Inferior parietal cortex (tissue), 1 donor: ENCODE measurements at regions not wholly inside any gene's neighbourhood (a gene's known extent, or its start where the extent isn't known, plus 50 kb on each side); places are given as distances from the start of the nearest gene placed in this dataset.

Experiments
- DNase-seq: peaks from one replicate; pipeline ENCODE4 v3.0.0-alpha.2; 2016; ENCODE audit errors: extremely low spot score

GRCh38 chr20:6616421-6616820 lies 151.1 kb upstream of the BMP2 start:
- no peak for DNase-seq

GRCh38 chr20:6614836-6615235 lies 152.7 kb upstream of the BMP2 start:
- no peak for DNase-seq

- no peak for DNase-seq
Measured at GRCh38 chr20:6613280-6613861, 154.1 kb upstream of the BMP2 start.

- no peak for DNase-seq
Measured at GRCh38 chr20:6612606-6612923, 154.9 kb upstream of the BMP2 start.

GRCh38 chr20:6611911-6612605 lies 155.4 kb upstream of the BMP2 start:
- no peak for DNase-seq

- DNase-seq = no peak
Measured at GRCh38 chr20:6606651-6607050, 160.8 kb upstream of the BMP2 start.

GRCh38 chr20:6605055-6605935 lies 162.2 kb upstream of the BMP2 start:
- DNase-seq = no peak

GRCh38 chr20:6604179-6604578 lies 163.3 kb upstream of the BMP2 start:
- DNase-seq = no peak

GRCh38 chr20:6599876-6600735 lies 167.4 kb upstream of the BMP2 start:
- DNase-seq = no peak

- no peak for DNase-seq
Measured at GRCh38 chr20:6595704-6596103, 171.8 kb upstream of the BMP2 start.

GRCh38 chr20:6590891-6591637 lies 176.4 kb upstream of the BMP2 start:
- DNase-seq = no peak

- no peak for DNase-seq
Measured at GRCh38 chr20:6588296-6588695, 179.2 kb upstream of the BMP2 start.

- DNase-seq = peak; percentile 75
Measured at GRCh38 chr20:6583134-6583738, 184.2 kb upstream of the BMP2 start.

- DNase-seq = no peak
Measured at GRCh38 chr20:6582449-6582848, 185.0 kb upstream of the BMP2 start.

GRCh38 chr20:6580486-6580885 lies 187.0 kb upstream of the BMP2 start:
- DNase-seq = no peak

GRCh38 chr20:6579824-6580223 lies 187.7 kb upstream of the BMP2 start:
- no peak for DNase-seq

GRCh38 chr20:6579417-6579816 lies 188.1 kb upstream of the BMP2 start:
- no peak for DNase-seq

GRCh38 chr20:6577451-6577850 lies 190.0 kb upstream of the BMP2 start:
- no peak for DNase-seq

- DNase-seq = no peak
Measured at GRCh38 chr20:6576726-6577125, 190.8 kb upstream of the BMP2 start.

- DNase-seq = no peak
Measured at GRCh38 chr20:6575912-6576401, 191.5 kb upstream of the BMP2 start.

GRCh38 chr20:6566821-6567220 lies 200.7 kb upstream of the BMP2 start:
- DNase-seq = no peak
